Forelimb muscle (tissue), 1 donor: ENCODE measurements at regions not wholly inside any gene's neighbourhood (a gene's known extent, or its start where the extent isn't known, plus 50 kb on each side); places are given as distances from the start of the nearest gene placed in this dataset.
"Not testable (repeated sequence)": the region's sequence is repeated elsewhere in the genome, so short reads cannot be mapped to it uniquely, and the experiment has no call there.

Experiments
- DNase-seq: peaks from one replicate; pipeline ENCODE4 v3.0.0-alpha.2; 2013; ENCODE audit warnings: low read depth

- DNase-seq: peak; percentile 48
These were observed 701.0 kb downstream of the NR2F1-AS1 start for GRCh38 chr5:92879806-92880543.

- DNase-seq: no peak
These were observed 706.2 kb downstream of the NR2F1-AS1 start for GRCh38 chr5:92874790-92875189.

- no peak for DNase-seq
These were observed 712.6 kb downstream of the NR2F1-AS1 start for GRCh38 chr5:92868442-92868841.

GRCh38 chr5:92864591-92864990, 716.4 kb downstream of the NR2F1-AS1 start:
- DNase-seq: no peak

GRCh38 chr5:92863666-92864065, 717.4 kb downstream of the NR2F1-AS1 start:
- DNase-seq: no peak

GRCh38 chr5:92861531-92862285, 719.3 kb downstream of the NR2F1-AS1 start:
- no peak for DNase-seq

- DNase-seq: no peak
These were observed 721.0 kb downstream of the NR2F1-AS1 start for GRCh38 chr5:92860061-92860460.

GRCh38 chr5:92852219-92852618, 728.8 kb downstream of the NR2F1-AS1 start:
- no peak for DNase-seq

GRCh38 chr5:92850886-92851285, 730.1 kb downstream of the NR2F1-AS1 start:
- no peak for DNase-seq

GRCh38 chr5:92849756-92850155, 731.3 kb downstream of the NR2F1-AS1 start:
- DNase-seq: peak; percentile 72

GRCh38 chr5:92841604-92842155, 739.3 kb downstream of the NR2F1-AS1 start:
- no peak for DNase-seq

GRCh38 chr5:92838253-92838652, 742.8 kb downstream of the NR2F1-AS1 start:
- no peak for DNase-seq

GRCh38 chr5:92836855-92837755, 743.9 kb downstream of the NR2F1-AS1 start:
- DNase-seq: no peak

GRCh38 chr5:92835712-92836111, 745.3 kb downstream of the NR2F1-AS1 start:
- DNase-seq: no peak

- DNase-seq: not testable (repeated sequence)
These were observed 757.5 kb downstream of the NR2F1-AS1 start for GRCh38 chr5:92823551-92823950.

GRCh38 chr5:92822183-92822582, 758.8 kb downstream of the NR2F1-AS1 start:
- DNase-seq: no peak

GRCh38 chr5:92809855-92810465, 771.1 kb downstream of the NR2F1-AS1 start:
- no peak for DNase-seq

GRCh38 chr5:92808474-92808873, 772.5 kb downstream of the NR2F1-AS1 start:
- no peak for DNase-seq

- no peak for DNase-seq
These were observed 773.9 kb downstream of the NR2F1-AS1 start for GRCh38 chr5:92807085-92807484.

- no peak for DNase-seq
These were observed 775.6 kb downstream of the NR2F1-AS1 start for GRCh38 chr5:92805446-92805845.

- no peak for DNase-seq
These were observed 779.1 kb downstream of the NR2F1-AS1 start for GRCh38 chr5:92801911-92802310.
